ENCODE measurements at regions not wholly inside any gene's neighbourhood (a gene's known extent, or its start where the extent isn't known, plus 50 kb on each side); places are given as distances from the start of the nearest gene placed in this dataset.

GRCh38 chr7:130962109-130962508 lies 228.1 kb upstream of the KLF14 start:
- no peak for DNase-seq (ENCODE audit: low read depth, low spot score)

GRCh38 chr7:130963339-130963738 lies 229.3 kb upstream of the KLF14 start:
- no peak for DNase-seq (ENCODE audit: low read depth, low spot score)

GRCh38 chr7:130965515-130965914 lies 231.5 kb upstream of the KLF14 start:
- DNase-seq (ENCODE audit: low read depth, low spot score): no peak

GRCh38 chr7:130966246-130967009 lies 232.4 kb upstream of the KLF14 start:
- no peak for DNase-seq (ENCODE audit: low read depth, low spot score)

GRCh38 chr7:130970196-130970595 lies 236.2 kb upstream of the KLF14 start:
- no peak for DNase-seq (ENCODE audit: low read depth, low spot score)

GRCh38 chr7:130970696-130971095 lies 236.7 kb upstream of the KLF14 start:
- DNase-seq (ENCODE audit: low read depth, low spot score): no peak

- peak; percentile 33 for DNase-seq (ENCODE audit: low read depth, low spot score)
Observed at GRCh38 chr7:130971297-130971696, 237.3 kb upstream of the KLF14 start.

GRCh38 chr7:130972201-130972600 lies 238.2 kb upstream of the KLF14 start:
- DNase-seq (ENCODE audit: low read depth, low spot score): no peak

- no peak for DNase-seq (ENCODE audit: low read depth, low spot score)
Observed at GRCh38 chr7:130973637-130974036, 239.6 kb upstream of the KLF14 start.

GRCh38 chr7:130974169-130974568 lies 240.2 kb upstream of the KLF14 start:
- DNase-seq (ENCODE audit: low read depth, low spot score): no peak

GRCh38 chr7:130974794-130975193 lies 240.8 kb upstream of the KLF14 start:
- DNase-seq (ENCODE audit: low read depth, low spot score): no peak

GRCh38 chr7:130975731-130976130 lies 241.7 kb upstream of the KLF14 start:
- DNase-seq (ENCODE audit: low read depth, low spot score): no peak

- no peak for DNase-seq (ENCODE audit: low read depth, low spot score)
Observed at GRCh38 chr7:130982160-130982638, 248.2 kb upstream of the KLF14 start.

- no peak for DNase-seq (ENCODE audit: low read depth, low spot score)
Observed at GRCh38 chr7:130982651-130983050, 248.6 kb upstream of the KLF14 start.

GRCh38 chr7:130985361-130985760 lies 251.4 kb upstream of the KLF14 start:
- DNase-seq (ENCODE audit: low read depth, low spot score): no peak

- DNase-seq (ENCODE audit: low read depth, low spot score): no peak
Observed at GRCh38 chr7:130986261-130986690, 252.3 kb upstream of the KLF14 start.

GRCh38 chr7:130987092-130987491 lies 253.1 kb upstream of the KLF14 start:
- DNase-seq (ENCODE audit: low read depth, low spot score): no peak

- DNase-seq (ENCODE audit: low read depth, low spot score): no peak
Observed at GRCh38 chr7:130988443-130988842, 254.4 kb upstream of the KLF14 start.

GRCh38 chr7:130989101-130989795 lies 255.2 kb upstream of the KLF14 start:
- DNase-seq (ENCODE audit: low read depth, low spot score): no peak

GRCh38 chr7:130990178-130990832 lies 256.3 kb upstream of the KLF14 start:
- no peak for DNase-seq (ENCODE audit: low read depth, low spot score)

- no peak for DNase-seq (ENCODE audit: low read depth, low spot score)
Observed at GRCh38 chr7:130993671-130994365, 259.8 kb upstream of the KLF14 start.

All from activated naive CD8-positive, alpha-beta T cell treated with anti-CD3 and anti-CD28 coated beads, Interleukin-2, amount 50 U/mL, for 16 hours (primary cell).